GM12878 (cell line): ENCODE measurements at regions not wholly inside any gene's neighbourhood (a gene's known extent, or its start where the extent isn't known, plus 50 kb on each side); places are given as distances from the start of the nearest gene placed in this dataset.

ENCODE experiments used
- ATAC-seq: fragments of 200-7000 bp; cut with Tn5 transposase; 3 replicates; pipeline ENCODE4 v1.9.1; 2020; ENCODE audit warnings: mild to moderate bottlenecking, moderate library complexity
- BruUV-seq: library from RNA; stranded (reverse); fragments of 400-500 nt; replicated peaks from 2 replicates; lab custom pipeline; 2021; lab: Mats Ljungman, UMichigan
- CTCF ChIA-PET: fragments of 300-600 bp; sonication (Branson Sonifier 250); formaldehyde crosslinking; extraction: SDS; loops from one replicate; lab custom pipeline; 2021; ENCODE audit warnings: inconsistent platforms; lab: Yijun Ruan, JAX
- POLR2A ChIA-PET: fragments of 350-600 bp; formaldehyde crosslinking; extraction: SDS; loops from one replicate; lab custom pipeline; 2021; ENCODE audit warnings: inconsistent platforms; lab: Charles Lee
- RAD21 ChIA-PET: fragments of 300-600 bp; sonication (Branson Sonifier 250); formaldehyde crosslinking; loops from one replicate; lab custom pipeline; 2023; ENCODE audit warnings: antibody characterized with exemption; ENCODE audit not compliant: unreplicated experiment; lab: Charles Lee
- SMC1A ChIA-PET: fragments of 300-600 bp; sonication (Branson Sonifier 250); formaldehyde crosslinking; loops from one replicate; lab custom pipeline; 2023; ENCODE audit not compliant: unreplicated experiment, uncharacterized antibody; lab: Charles Lee
- DNase-seq: peaks from one replicate; pipeline ENCODE4 v3.0.0-alpha.2; 2011; ENCODE audit warnings: low read depth, low spot score
- FAIRE-seq: peaks from 3 replicates; lab custom pipeline; 2011; peaks lifted over from hg19 to GRCh38; lab: Jason Lieb, UNC
- H2AFZ ChIP-seq: 2 replicates; pipeline ENCODE4 v1.6.0; 2011; ENCODE audit warnings: low read depth, low read length, control low read depth; ENCODE audit not compliant: control insufficient read depth
- H3K27ac ChIP-seq: 2 replicates; pipeline ENCODE4 v1.5.1; 2011; ENCODE audit warnings: control low read depth; ENCODE audit not compliant: control insufficient read depth, insufficient read depth
- H3K27me3 ChIP-seq, 2 experiments: replicated peaks in 1 of 2; 2 replicates each; pipeline versions ENCODE4 v1.6.0 to v1.6.1; 2011; ENCODE audit warnings: low read length in 1 of 2; ENCODE audit not compliant: control insufficient read depth in 2 of 2, insufficient read depth in 2 of 2
- H3K36me3 ChIP-seq, 2 experiments: 2 replicates each; pipeline ENCODE4 v1.5.1; 2011; ENCODE audit warnings: low read length in 1 of 2; ENCODE audit not compliant: control insufficient read depth in 2 of 2, insufficient read depth in 2 of 2
- H3K4me1 ChIP-seq: 2 replicates; pipeline ENCODE4 v1.6.1; 2011; ENCODE audit warnings: mild to moderate bottlenecking, low read length, moderate library complexity, mixed read lengths; ENCODE audit not compliant: control insufficient read depth, insufficient read depth
- H3K4me2 ChIP-seq: 2 replicates; pipeline ENCODE4 v1.6.0; 2011; ENCODE audit warnings: control low read depth; ENCODE audit not compliant: control insufficient read depth, insufficient read depth
- H3K4me3 ChIP-seq: fragments of 200-600 bp; sonication (generic); 2 replicates; pipeline ENCODE4 v1.5.1; 2016
- H3K79me2 ChIP-seq: 2 replicates; pipeline ENCODE4 v1.6.0; 2011; ENCODE audit warnings: low read length; ENCODE audit not compliant: control insufficient read depth, insufficient read depth
- H3K9ac ChIP-seq: 2 replicates; pipeline ENCODE4 v1.8.0; 2011; ENCODE audit warnings: low read length, control low read depth, mixed read lengths; ENCODE audit not compliant: control insufficient read depth, insufficient read depth
- H3K9me3 ChIP-seq: replicated peaks from 3 replicates; pipeline ENCODE4 v1.5.1; 2011; ENCODE audit warnings: mild to moderate bottlenecking, low read length; ENCODE audit not compliant: control insufficient read depth, insufficient read depth
- H4K20me1 ChIP-seq: 2 replicates; pipeline ENCODE4 v1.6.0; 2011; ENCODE audit not compliant: control insufficient read depth, insufficient read depth
- SRF ChIP-seq, 2 experiments: IDR thresholded peaks; 2 replicates each; pipeline ENCODE4 v1.6.1; 2011; ENCODE audit warnings: low read depth in 2 of 2, low read length in 2 of 2, mild to moderate bottlenecking in 1 of 2, moderate library complexity in 1 of 2
- STAT3 ChIP-seq: IDR thresholded peaks from 2 replicates; pipeline ENCODE4 v1.6.1; 2011; ENCODE audit warnings: low read depth, low read length, improper control_type of control experiment
- TCF3 ChIP-seq: IDR thresholded peaks from 2 replicates; pipeline ENCODE4 v1.6.1; 2012; ENCODE audit warnings: low read depth, mild to moderate bottlenecking, low read length, borderline replicate concordance; ENCODE audit not compliant: insufficient read depth
- ZNF622 ChIP-seq: fragments of 450-650 bp; IDR thresholded peaks from 2 replicates; pipeline ENCODE4 v1.6.1; 2017; ENCODE audit warnings: mild to moderate bottlenecking, inconsistent platforms
- WGBS: methylation state at CpG from one replicate; pipeline ENCODE4 v1.1.6; 2016; ENCODE audit warnings: low lambda C conversion rate; ENCODE audit not compliant: insufficient replicate concordance, insufficient coverage; ENCODE audit errors: missing lambda C conversion rate; 5-methylcytosine and 5-hydroxymethylcytosine counted together
- in situ Hi-C: fragments of 300-500 bp; cut with MboI; formaldehyde crosslinking; loops from 9 replicates; pipeline ENCODE4 v1.14.3; 2018; ENCODE audit warnings: mixed read lengths
- intact Hi-C: fragments of 100-400 bp; cut with micrococcal nuclease; formaldehyde crosslinking; loops from one replicate; pipeline ENCODE4 v1.14.2; 2022; ENCODE audit not compliant: unreplicated experiment
- TF ChIP-seq, protein P1 (sequence below): fragments of 450-650 bp; IDR thresholded peaks from 2 replicates; pipeline ENCODE4 v1.6.1; 2016; ENCODE audit warnings: mild to moderate bottlenecking, moderate library complexity, borderline replicate concordance
- TF ChIP-seq, protein P2 (sequence below): fragments of 150-350 bp; IDR thresholded peaks from 2 replicates; pipeline ENCODE4 v1.6.1; 2016; ENCODE audit warnings: low read depth, low read length

DNA sequence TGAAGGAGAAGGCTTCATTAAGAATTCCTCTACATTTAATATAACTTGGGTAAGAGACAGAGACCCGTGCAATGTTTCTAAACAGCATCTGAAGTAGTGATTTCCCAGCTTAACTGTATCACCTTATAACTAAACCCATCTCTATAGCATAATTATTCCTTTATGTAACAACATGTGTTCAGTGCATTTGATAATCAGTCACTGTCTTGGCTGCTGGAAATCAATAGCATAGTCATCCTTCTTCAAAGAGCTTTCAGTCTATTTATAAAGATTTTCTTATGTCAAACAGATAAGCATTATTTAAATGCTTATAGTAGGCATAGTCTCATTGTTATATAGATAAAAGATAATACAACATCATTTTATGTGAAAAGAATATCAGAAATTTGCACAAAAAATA, 80.1 kb upstream of the TYRP1 start:
- Histone ChIP-seq H3K4me3 (no peak overlapping the region), H3K4me1 (no peaks in the 10 kb centered on the region), H2AFZ (no peak overlapping the region), H3K9me3 (no peaks in the 10 kb centered on the region), H3K36me3 (no peaks in the 10 kb centered on the region), H3K27ac (no peak overlapping the region), H3K9ac (no peak overlapping the region), H3K4me2 (no peak overlapping the region), H3K79me2 (no peaks in the 10 kb centered on the region), H3K27me3 (no peaks in the 10 kb centered on the region), H4K20me1 (no peaks in the 10 kb centered on the region)
- WGBS, result 0% methylated on average over 1 of the region's 1 CpG
- ATAC-seq (no peak), FAIRE-seq (no peak), DNase-seq (no peak)
- no peak for TF ChIP-seq TCF3
- TF ChIP-seq, protein P1, sequence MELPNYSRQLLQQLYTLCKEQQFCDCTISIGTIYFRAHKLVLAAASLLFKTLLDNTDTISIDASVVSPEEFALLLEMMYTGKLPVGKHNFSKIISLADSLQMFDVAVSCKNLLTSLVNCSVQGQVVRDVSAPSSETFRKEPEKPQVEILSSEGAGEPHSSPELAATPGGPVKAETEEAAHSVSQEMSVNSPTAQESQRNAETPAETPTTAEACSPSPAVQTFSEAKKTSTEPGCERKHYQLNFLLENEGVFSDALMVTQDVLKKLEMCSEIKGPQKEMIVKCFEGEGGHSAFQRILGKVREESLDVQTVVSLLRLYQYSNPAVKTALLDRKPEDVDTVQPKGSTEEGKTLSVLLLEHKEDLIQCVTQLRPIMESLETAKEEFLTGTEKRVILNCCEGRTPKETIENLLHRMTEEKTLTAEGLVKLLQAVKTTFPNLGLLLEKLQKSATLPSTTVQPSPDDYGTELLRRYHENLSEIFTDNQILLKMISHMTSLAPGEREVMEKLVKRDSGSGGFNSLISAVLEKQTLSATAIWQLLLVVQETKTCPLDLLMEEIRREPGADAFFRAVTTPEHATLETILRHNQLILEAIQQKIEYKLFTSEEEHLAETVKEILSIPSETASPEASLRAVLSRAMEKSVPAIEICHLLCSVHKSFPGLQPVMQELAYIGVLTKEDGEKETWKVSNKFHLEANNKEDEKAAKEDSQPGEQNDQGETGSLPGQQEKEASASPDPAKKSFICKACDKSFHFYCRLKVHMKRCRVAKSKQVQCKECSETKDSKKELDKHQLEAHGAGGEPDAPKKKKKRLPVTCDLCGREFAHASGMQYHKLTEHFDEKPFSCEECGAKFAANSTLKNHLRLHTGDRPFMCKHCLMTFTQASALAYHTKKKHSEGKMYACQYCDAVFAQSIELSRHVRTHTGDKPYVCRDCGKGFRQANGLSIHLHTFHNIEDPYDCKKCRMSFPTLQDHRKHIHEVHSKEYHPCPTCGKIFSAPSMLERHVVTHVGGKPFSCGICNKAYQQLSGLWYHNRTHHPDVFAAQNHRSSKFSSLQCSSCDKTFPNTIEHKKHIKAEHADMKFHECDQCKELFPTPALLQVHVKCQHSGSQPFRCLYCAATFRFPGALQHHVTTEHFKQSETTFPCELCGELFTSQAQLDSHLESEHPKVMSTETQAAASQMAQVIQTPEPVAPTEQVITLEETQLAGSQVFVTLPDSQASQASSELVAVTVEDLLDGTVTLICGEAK, result no peak
- no peak for TF ChIP-seq ZNF622
- TF ChIP-seq, protein P2, sequence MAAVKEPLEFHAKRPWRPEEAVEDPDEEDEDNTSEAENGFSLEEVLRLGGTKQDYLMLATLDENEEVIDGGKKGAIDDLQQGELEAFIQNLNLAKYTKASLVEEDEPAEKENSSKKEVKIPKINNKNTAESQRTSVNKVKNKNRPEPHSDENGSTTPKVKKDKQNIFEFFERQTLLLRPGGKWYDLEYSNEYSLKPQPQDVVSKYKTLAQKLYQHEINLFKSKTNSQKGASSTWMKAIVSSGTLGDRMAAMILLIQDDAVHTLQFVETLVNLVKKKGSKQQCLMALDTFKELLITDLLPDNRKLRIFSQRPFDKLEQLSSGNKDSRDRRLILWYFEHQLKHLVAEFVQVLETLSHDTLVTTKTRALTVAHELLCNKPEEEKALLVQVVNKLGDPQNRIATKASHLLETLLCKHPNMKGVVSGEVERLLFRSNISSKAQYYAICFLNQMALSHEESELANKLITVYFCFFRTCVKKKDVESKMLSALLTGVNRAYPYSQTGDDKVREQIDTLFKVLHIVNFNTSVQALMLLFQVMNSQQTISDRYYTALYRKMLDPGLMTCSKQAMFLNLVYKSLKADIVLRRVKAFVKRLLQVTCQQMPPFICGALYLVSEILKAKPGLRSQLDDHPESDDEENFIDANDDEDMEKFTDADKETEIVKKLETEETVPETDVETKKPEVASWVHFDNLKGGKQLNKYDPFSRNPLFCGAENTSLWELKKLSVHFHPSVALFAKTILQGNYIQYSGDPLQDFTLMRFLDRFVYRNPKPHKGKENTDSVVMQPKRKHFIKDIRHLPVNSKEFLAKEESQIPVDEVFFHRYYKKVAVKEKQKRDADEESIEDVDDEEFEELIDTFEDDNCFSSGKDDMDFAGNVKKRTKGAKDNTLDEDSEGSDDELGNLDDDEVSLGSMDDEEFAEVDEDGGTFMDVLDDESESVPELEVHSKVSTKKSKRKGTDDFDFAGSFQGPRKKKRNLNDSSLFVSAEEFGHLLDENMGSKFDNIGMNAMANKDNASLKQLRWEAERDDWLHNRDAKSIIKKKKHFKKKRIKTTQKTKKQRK, result no peak
- no peak for TF ChIP-seq SRF (IDR thresholded peaks at IDR 0.05; ENCODE audit: low read depth in 2 of 2, low read length in 2 of 2)
- no peak for TF ChIP-seq STAT3
- ChIA-PET POLR2A (no interaction called here), CTCF (no interaction called here), RAD21 (no interaction called here), SMC1A (no interaction called here)
- no TSS peak for BruUV-seq
- in situ Hi-C loops (no loop called here), intact Hi-C loops (no loop called here)
